ENCODE measurements at regions not wholly inside any gene's neighbourhood (a gene's known extent, or its start where the extent isn't known, plus 50 kb on each side); places are given as distances from the start of the nearest gene placed in this dataset.

DNA sequence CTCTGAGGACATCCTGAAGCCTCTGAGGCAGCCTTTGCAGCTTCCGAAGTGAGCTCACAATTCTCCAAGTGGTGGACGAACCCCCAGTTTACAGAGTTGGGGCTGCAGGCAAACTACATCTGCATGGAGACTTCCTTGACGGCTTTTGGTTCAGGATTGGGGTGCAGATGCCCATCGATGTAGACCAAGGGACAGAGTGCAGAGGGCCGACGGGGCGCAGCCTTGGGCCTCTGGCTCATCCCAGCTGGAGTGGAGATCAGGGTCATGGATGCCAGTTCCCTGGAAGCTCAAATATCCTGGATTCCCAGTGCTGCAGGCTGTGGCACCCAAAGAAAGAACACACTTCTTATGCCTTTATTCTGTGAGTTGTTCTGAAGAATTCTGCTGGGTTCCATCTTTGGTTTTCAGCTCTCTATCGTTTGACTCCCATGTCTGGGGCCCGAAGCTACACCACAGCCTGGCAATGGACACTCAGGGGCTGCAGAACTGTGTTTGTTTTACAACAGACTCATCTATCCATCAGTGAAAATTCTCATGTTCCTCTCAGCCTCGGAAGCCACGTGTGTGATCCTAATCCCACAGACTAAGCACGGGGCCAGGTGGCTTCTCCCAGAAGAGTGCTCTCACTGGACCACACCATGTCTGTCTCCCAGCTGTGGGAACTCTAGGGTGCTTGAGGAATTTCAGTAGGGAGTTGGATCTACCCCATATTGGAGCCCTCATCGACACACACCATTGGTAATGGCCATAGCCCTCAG, 414.1 kb upstream of the MYT1L start:
- no peak for TF ChIP-seq CTCF (IDR thresholded peaks at IDR 0.05 in 8 of 11, conservative IDR thresholded peaks at IDR 0.05 in 3 of 11)
- TF ChIP-seq POLR2AphosphoS5 (IDR thresholded peaks at IDR 0.05): no peak
- no peak for TF ChIP-seq POLR2A (IDR thresholded peaks at IDR 0.05)

All from spleen (tissue), 7 donors.